ENCODE measurements at regions not wholly inside any gene's neighbourhood (a gene's known extent, or its start where the extent isn't known, plus 50 kb on each side); places are given as distances from the start of the nearest gene placed in this dataset.
A peak's percentile ranks its signal among the peaks of the same experiment; 100 is the strongest.
"Not testable (repeated sequence)": the region's sequence is repeated elsewhere in the genome, so short reads cannot be mapped to it uniquely, and the experiment has no call there.

DNA sequence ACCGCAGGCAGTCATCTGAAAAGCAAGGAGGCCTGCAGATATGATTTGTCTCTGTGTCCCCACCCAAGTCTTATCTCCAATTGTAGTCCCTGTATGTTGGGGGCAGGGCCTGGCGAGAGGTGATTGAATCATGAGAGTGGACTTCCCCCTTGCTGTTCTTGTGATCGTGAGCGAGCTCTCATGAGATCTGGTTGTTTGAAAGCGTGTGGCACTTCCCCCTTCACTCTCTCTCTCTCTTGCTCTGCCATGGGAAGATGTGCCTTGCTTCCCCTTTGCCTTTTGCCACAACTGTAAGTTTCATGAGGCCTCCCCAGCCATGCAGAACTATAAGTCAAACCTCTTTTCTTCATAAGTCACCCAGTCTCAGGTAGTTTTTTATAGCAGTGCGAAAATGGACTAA lies 83.3 kb downstream of the TMCO5A start:
- TF ChIP-seq, protein P1, sequence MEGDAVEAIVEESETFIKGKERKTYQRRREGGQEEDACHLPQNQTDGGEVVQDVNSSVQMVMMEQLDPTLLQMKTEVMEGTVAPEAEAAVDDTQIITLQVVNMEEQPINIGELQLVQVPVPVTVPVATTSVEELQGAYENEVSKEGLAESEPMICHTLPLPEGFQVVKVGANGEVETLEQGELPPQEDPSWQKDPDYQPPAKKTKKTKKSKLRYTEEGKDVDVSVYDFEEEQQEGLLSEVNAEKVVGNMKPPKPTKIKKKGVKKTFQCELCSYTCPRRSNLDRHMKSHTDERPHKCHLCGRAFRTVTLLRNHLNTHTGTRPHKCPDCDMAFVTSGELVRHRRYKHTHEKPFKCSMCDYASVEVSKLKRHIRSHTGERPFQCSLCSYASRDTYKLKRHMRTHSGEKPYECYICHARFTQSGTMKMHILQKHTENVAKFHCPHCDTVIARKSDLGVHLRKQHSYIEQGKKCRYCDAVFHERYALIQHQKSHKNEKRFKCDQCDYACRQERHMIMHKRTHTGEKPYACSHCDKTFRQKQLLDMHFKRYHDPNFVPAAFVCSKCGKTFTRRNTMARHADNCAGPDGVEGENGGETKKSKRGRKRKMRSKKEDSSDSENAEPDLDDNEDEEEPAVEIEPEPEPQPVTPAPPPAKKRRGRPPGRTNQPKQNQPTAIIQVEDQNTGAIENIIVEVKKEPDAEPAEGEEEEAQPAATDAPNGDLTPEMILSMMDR (IDR thresholded peaks at IDR 0.05; ENCODE audit: low read depth, low read length): no peak
- TF ChIP-seq MYC (IDR thresholded peaks at IDR 0.05; ENCODE audit: low read depth, low read length): no peak
- no peak for TF ChIP-seq POLR2A (IDR thresholded peaks at IDR 0.05; ENCODE audit: extremely low read depth, insufficient read length)
- TF ChIP-seq, protein P2, sequence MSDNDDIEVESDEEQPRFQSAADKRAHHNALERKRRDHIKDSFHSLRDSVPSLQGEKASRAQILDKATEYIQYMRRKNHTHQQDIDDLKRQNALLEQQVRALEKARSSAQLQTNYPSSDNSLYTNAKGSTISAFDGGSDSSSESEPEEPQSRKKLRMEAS (IDR thresholded peaks at IDR 0.05; ENCODE audit: low read depth, low read length): no peak
- H3K4me3 ChIP-seq (ENCODE audit: low read depth, low read length): no peak overlapping the region
- peak; percentile 34 for DNase-seq (ENCODE audit: low read depth)

DNA sequence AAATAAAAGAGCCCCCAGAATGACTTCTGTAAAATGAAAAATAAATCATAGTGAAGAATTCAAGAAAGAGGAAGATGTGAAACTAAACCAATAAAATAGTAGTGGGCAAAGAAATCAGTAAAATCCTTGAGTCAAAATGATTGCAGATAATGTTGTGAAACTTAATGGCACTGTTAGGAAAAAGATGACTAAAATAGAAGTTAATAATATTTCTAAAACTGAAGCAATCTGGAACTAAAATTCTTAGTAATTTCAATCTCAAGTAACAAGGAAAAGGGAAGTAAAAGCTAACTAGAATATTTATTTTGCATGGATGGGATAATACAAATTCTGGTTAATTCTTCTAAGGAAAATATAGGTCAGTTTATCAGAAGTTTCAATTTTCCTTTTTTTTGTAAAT lies 84.6 kb downstream of the TMCO5A start:
- no peak for TF ChIP-seq MYC (IDR thresholded peaks at IDR 0.05; ENCODE audit: low read depth, low read length)
- TF ChIP-seq, protein P1 (IDR thresholded peaks at IDR 0.05; ENCODE audit: low read depth, low read length): no peak
- TF ChIP-seq POLR2A (IDR thresholded peaks at IDR 0.05; ENCODE audit: extremely low read depth, insufficient read length): no peak
- TF ChIP-seq, protein P2 (IDR thresholded peaks at IDR 0.05; ENCODE audit: low read depth, low read length): no peak
- H3K4me3 ChIP-seq (ENCODE audit: low read depth, low read length): no peak overlapping the region
- no peak for DNase-seq (ENCODE audit: low read depth)

DNA sequence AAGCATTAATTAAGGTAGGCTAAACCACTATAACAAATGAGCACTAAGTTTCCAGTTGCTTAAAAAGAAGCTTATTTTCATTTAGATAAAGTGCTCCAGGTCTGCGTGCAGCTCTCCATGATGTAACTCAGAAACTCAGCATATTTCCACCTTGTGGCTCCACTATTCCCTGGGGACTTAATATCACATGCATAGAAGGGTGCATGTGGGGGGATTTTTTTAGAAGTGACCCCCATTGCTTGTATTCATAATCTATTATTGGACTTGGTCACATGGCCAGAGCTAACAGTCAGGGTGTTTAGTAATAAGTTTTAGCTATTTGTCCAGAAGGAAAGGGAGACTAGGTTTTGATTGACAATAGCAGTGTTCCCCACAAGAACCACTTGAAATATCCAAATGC lies 86.8 kb downstream of the TMCO5A start:
- TF ChIP-seq MYC (IDR thresholded peaks at IDR 0.05; ENCODE audit: low read depth, low read length) (no peak), POLR2A (IDR thresholded peaks at IDR 0.05; ENCODE audit: extremely low read depth, insufficient read length) (no peak)
- TF ChIP-seq, protein P2 (IDR thresholded peaks at IDR 0.05; ENCODE audit: low read depth, low read length): no peak
- TF ChIP-seq, protein P1 (IDR thresholded peaks at IDR 0.05; ENCODE audit: low read depth, low read length): no peak
- H3K4me3 ChIP-seq (ENCODE audit: low read depth, low read length): no peak overlapping the region
- no peak for DNase-seq (ENCODE audit: low read depth)

DNA sequence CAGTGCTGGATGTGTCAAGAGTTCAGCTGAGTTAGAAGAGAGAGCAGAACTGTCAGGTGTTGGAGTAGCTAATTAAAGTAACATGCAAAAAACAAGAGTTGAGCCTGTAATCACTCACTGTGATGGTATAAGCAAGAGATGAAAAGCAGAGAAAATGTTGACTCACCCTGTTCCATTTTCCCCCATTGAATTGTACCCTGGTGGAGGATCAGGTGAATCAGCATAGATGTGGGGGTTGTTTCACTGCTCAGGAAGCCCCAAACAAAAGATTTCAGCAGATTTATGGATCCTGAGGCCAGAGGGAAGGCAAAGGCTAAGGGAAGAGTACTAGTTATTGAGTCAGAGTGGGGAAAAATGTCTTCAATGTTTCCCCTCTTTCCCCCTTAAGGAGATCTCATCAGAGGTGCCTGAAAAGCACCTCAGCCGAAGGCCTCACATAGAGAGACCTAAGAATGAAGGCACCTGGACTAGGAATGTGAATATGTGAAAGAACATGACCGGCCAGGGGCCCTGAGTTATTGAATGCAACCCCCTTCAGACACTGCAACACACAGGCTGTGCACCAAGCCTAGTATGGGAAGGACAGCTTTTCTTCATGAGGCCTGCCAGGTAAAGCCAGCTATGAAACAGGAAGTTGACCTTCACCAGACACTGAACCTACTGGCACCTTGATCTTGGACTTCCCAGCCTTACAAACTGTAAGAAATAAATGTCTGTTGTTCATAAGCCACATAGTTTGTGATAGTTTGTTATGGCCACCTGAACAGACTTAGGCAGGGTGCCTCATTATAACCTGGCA lies 90.1 kb downstream of the TMCO5A start:
- no peak for DNase-seq (ENCODE audit: low read depth)
- TF ChIP-seq, protein P2 (IDR thresholded peaks at IDR 0.05; ENCODE audit: low read depth, low read length): no peak
- no peak overlapping the region for H3K4me3 ChIP-seq (ENCODE audit: low read depth, low read length)

DNA sequence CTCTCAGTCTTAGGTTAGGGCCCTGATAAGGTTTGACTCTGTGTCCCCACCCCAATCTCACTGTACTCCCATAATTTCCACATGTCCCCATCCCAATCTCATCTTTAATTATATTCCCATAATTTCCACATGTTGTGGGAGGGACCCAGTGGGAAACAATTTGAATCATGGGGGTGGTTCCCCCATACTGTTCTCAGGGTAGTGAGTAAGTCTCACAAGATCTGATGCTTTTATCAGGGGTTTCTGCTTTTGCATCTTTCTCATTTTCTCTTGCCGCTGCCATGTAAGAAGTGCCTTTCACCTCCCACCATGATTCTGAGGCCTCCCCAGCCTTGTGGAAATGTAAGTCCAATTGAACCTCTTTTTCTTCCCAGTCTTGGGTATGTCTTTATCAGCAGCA lies 91.2 kb downstream of the TMCO5A start:
- not testable (repeated sequence) for DNase-seq (ENCODE audit: low read depth); H3K4me3 ChIP-seq (ENCODE audit: low read depth, low read length)

DNA sequence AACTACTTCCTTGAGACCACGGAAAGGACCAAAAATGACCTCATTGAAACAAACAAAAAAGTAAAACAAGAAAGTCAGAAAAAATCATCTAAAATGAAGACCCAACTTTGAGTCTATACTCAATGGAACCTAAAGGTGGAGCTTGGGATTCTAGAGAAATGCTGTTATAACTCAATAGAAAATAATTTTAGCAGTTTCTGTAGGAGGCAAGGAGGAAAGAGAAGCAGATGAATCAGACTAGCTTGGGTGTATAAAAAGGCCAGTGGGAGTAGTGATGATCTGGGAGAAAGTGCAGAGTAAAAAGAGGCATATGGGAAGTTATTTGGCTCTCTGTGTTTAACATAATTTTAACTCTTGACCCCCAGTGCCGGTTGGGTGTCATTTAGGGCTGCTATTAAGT lies 94.4 kb downstream of the TMCO5A start:
- TF ChIP-seq, protein P2 (IDR thresholded peaks at IDR 0.05; ENCODE audit: low read depth, low read length): no peak
- TF ChIP-seq POLR2A (IDR thresholded peaks at IDR 0.05; ENCODE audit: extremely low read depth, insufficient read length) (no peak), MYC (IDR thresholded peaks at IDR 0.05; ENCODE audit: low read depth, low read length) (no peak)
- TF ChIP-seq, protein P1 (IDR thresholded peaks at IDR 0.05; ENCODE audit: low read depth, low read length): no peak
- H3K4me3 ChIP-seq (ENCODE audit: low read depth, low read length): no peak overlapping the region
- DNase-seq (ENCODE audit: low read depth): no peak

DNA sequence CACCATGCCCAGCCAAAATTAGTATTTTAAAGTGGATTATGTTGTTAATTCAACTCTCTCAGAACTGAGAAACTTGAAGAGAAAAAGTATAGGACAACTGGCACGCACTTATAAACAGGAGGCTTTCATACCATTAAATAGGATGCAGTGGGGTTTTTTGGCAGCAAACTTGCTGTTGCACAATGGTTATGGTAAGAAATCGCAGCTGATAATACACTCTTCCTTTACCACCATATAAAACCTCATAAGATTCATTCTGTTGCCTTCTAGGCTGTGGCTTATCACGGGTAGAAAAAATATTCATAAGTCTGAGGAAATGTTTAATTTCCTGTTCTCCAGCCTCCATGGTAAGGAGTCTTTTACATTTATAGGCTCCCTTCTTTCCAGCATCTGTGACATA lies 95.3 kb downstream of the TMCO5A start:
- DNase-seq (ENCODE audit: low read depth): no peak
- TF ChIP-seq, protein P2 (IDR thresholded peaks at IDR 0.05; ENCODE audit: low read depth, low read length): no peak
- TF ChIP-seq POLR2A (IDR thresholded peaks at IDR 0.05; ENCODE audit: extremely low read depth, insufficient read length): no peak
- no peak for TF ChIP-seq MYC (IDR thresholded peaks at IDR 0.05; ENCODE audit: low read depth, low read length)
- TF ChIP-seq, protein P1 (IDR thresholded peaks at IDR 0.05; ENCODE audit: low read depth, low read length): no peak
- H3K4me3 ChIP-seq (ENCODE audit: low read depth, low read length): no peak overlapping the region

All from NB4 (cell line).